ENCODE measurements at regions not wholly inside any gene's neighbourhood (a gene's known extent, or its start where the extent isn't known, plus 50 kb on each side); places are given as distances from the start of the nearest gene placed in this dataset.

GRCh38 chr2:23042216-23042906, 342.6 kb upstream of the KLHL29 start:
- TF ChIP-seq EHMT2 (IDR thresholded peaks at IDR 0.05; ENCODE audit: low read depth) (no peak), ESRRA (IDR thresholded peaks at IDR 0.05; ENCODE audit: borderline replicate concordance, low read length) (no peak), CHD4 (IDR thresholded peaks at IDR 0.05; ENCODE audit: borderline replicate concordance) (no peak), RAD21 (conservative IDR thresholded peaks at IDR 0.05 in 1 of 2, IDR thresholded peaks at IDR 0.05 in 1 of 2) (no peak), FOSB (CRISPR knock-in tag; IDR thresholded peaks at IDR 0.05) (no peak), POLR2AphosphoS2 (conservative IDR thresholded peaks at IDR 0.05; ENCODE audit: low read length) (no peak), TP53 (CRISPR knock-in tag; IDR thresholded peaks at IDR 0.05) (no peak)
- CTCF ChIA-PET = no interaction called here

GRCh38 chr2:23050388-23050787, 334.6 kb upstream of the KLHL29 start:
- Histone ChIP-seq H3K27ac (no peak overlapping the region), H3K4me3 (no peak overlapping the region), H3K4me1 (no peaks in the 10 kb centered on the region), H3K9me3 (no peaks in the 10 kb centered on the region), H3K4me2 (no peak overlapping the region)
- ChIA-PET POLR2A (no interaction called here), CTCF (interaction anchor here (1.3 kb wide), 1 partner anchor 22 kb away, joined by 3 read pairs; no protein-coding TSS in a partner anchor)
- no peak for DNase-seq (ENCODE audit: low read depth in 1 of 2, low spot score in 1 of 2)
- no peak for TF ChIP-seq ZSCAN20 (CRISPR knock-in tag; IDR thresholded peaks at IDR 0.05)
- TF ChIP-seq CBX8 (IDR thresholded peaks at IDR 0.05) = no peak
- no peak for TF ChIP-seq ATOH8 (CRISPR knock-in tag; IDR thresholded peaks at IDR 0.05; ENCODE audit: low read depth)
- FAIRE-seq = no peak
- 0% methylated on average over 2 of the region's 2 CpGs for WGBS (ENCODE audit: missing lambda C conversion rate)
- ATAC-seq = no peak

More at GRCh38 chr2:23042216-23042906, 342.6 kb upstream of the KLHL29 start:
- WGBS (ENCODE audit: missing lambda C conversion rate) = 14% methylated on average over 7 of the region's 7 CpGs
- Histone ChIP-seq H3K27ac (no peak overlapping the region), H3K9me3 (no peaks in the 10 kb centered on the region), H3K4me3 (no peak overlapping the region), H3K4me1 (no peaks in the 10 kb centered on the region), H3K4me2 (no peak overlapping the region)
- DNase-seq (ENCODE audit: low read depth in 1 of 2, low spot score in 1 of 2) (no peak), FAIRE-seq (no peak), ATAC-seq (no peak)
- POLR2A ChIA-PET = no interaction called here

GRCh38 chr2:23053601-23054000, 331.4 kb upstream of the KLHL29 start:
- CTCF ChIA-PET = no interaction called here
- 7% methylated on average over 2 of the region's 2 CpGs for WGBS (ENCODE audit: missing lambda C conversion rate)

More at GRCh38 chr2:23053601-23054000, 331.4 kb upstream of the KLHL29 start:
- Histone ChIP-seq H3K4me3 (no peak overlapping the region), H3K4me2 (no peak overlapping the region), H3K4me1 (no peaks in the 10 kb centered on the region), H3K9me3 (no peaks in the 10 kb centered on the region), H3K27ac (no peak overlapping the region)
- ATAC-seq (no peak), FAIRE-seq (no peak), DNase-seq (ENCODE audit: low read depth in 1 of 2, low spot score in 1 of 2) (no peak)
- TF ChIP-seq ESRRA (IDR thresholded peaks at IDR 0.05; ENCODE audit: borderline replicate concordance, low read length) = no peak
- no peak for TF ChIP-seq HOXB5 (CRISPR knock-in tag; IDR thresholded peaks at IDR 0.05)
- no peak for TF ChIP-seq SREBF2 (IDR thresholded peaks at IDR 0.05)
- TF ChIP-seq MAZ (IDR thresholded peaks at IDR 0.05; ENCODE audit: borderline replicate concordance, low read depth, low read length) = no peak
- no peak for TF ChIP-seq EP300 (IDR thresholded peaks at IDR 0.05)
- no peak for TF ChIP-seq PBX3 (IDR thresholded peaks at IDR 0.05)
- no peak for TF ChIP-seq ATOH8 (CRISPR knock-in tag; IDR thresholded peaks at IDR 0.05; ENCODE audit: low read depth)
- TF ChIP-seq NPAS2 (CRISPR knock-in tag; IDR thresholded peaks at IDR 0.05; ENCODE audit: borderline replicate concordance) = no peak
- TF ChIP-seq SMC3 (IDR thresholded peaks at IDR 0.05) = no peak
- TF ChIP-seq PHF8 (IDR thresholded peaks at IDR 0.05; ENCODE audit: borderline replicate concordance, low read depth) = no peak
- TF ChIP-seq EHMT2 (IDR thresholded peaks at IDR 0.05; ENCODE audit: low read depth) = no peak
- TF ChIP-seq MAFK (IDR thresholded peaks at IDR 0.05; ENCODE audit: partially characterized antibody) = no peak
- no peak for TF ChIP-seq GATA3 (IDR thresholded peaks at IDR 0.05; ENCODE audit: borderline replicate concordance)
- no peak for TF ChIP-seq JUNB (IDR thresholded peaks at IDR 0.05)
- no peak for TF ChIP-seq E2F6 (IDR thresholded peaks at IDR 0.05; ENCODE audit: borderline replicate concordance, low read depth)
- no peak for TF ChIP-seq HMGXB4 (CRISPR knock-in tag; IDR thresholded peaks at IDR 0.05; ENCODE audit: borderline replicate concordance)
- TF ChIP-seq FOSL2 (IDR thresholded peaks at IDR 0.05) = no peak
- no peak for TF ChIP-seq FOSL2 (CRISPR knock-in tag; IDR thresholded peaks at IDR 0.05)
- POLR2A ChIA-PET = no interaction called here
